Anterior cingulate cortex (tissue), 58 donors: ENCODE measurements at regions not wholly inside any gene's neighbourhood (a gene's known extent, or its start where the extent isn't known, plus 50 kb on each side); places are given as distances from the start of the nearest gene placed in this dataset.
"Not testable (repeated sequence)": the region's sequence is repeated elsewhere in the genome, so short reads cannot be mapped to it uniquely, and the experiment has no call there.

Source experiments
- DNase-seq, 58 donors: peaks; one replicate each; lab custom pipeline; 2025; lab: John Stamatoyannopoulos, UW

- DNase-seq, result no peak
These were observed 648.5 kb upstream of the NR2F2 start for GRCh38 chr15:95681836-95682544.

GRCh38 chr15:95684126-95684525 lies 646.4 kb upstream of the NR2F2 start:
- no peak for DNase-seq

- no peak for DNase-seq
These were observed 645.8 kb upstream of the NR2F2 start for GRCh38 chr15:95684693-95685115.

GRCh38 chr15:95687061-95687460 lies 643.4 kb upstream of the NR2F2 start:
- DNase-seq, result no peak

GRCh38 chr15:95687686-95688085 lies 642.8 kb upstream of the NR2F2 start:
- no peak for DNase-seq

GRCh38 chr15:95690631-95691340 lies 639.7 kb upstream of the NR2F2 start:
- DNase-seq, result no peak

- no peak for DNase-seq
These were observed 636.6 kb upstream of the NR2F2 start for GRCh38 chr15:95693917-95694316.

- no peak for DNase-seq
These were observed 632.3 kb upstream of the NR2F2 start for GRCh38 chr15:95698230-95698629.

- DNase-seq, result no peak
These were observed 631.5 kb upstream of the NR2F2 start for GRCh38 chr15:95698951-95699350.

GRCh38 chr15:95699578-95699977 lies 630.9 kb upstream of the NR2F2 start:
- no peak for DNase-seq

GRCh38 chr15:95700692-95701091 lies 629.8 kb upstream of the NR2F2 start:
- DNase-seq, result not testable (repeated sequence)

- no peak for DNase-seq
These were observed 629.1 kb upstream of the NR2F2 start for GRCh38 chr15:95701410-95701809.

GRCh38 chr15:95709959-95710695 lies 620.4 kb upstream of the NR2F2 start:
- no peak for DNase-seq

GRCh38 chr15:95712785-95713184 lies 617.7 kb upstream of the NR2F2 start:
- DNase-seq, result no peak

GRCh38 chr15:95713324-95713723 lies 617.2 kb upstream of the NR2F2 start:
- no peak for DNase-seq

GRCh38 chr15:95715116-95715903 lies 615.2 kb upstream of the NR2F2 start:
- no peak for DNase-seq

- no peak for DNase-seq
These were observed 614.4 kb upstream of the NR2F2 start for GRCh38 chr15:95715906-95716656.

- no peak for DNase-seq
These were observed 613.8 kb upstream of the NR2F2 start for GRCh38 chr15:95716708-95717107.

- DNase-seq, result no peak
These were observed 612.1 kb upstream of the NR2F2 start for GRCh38 chr15:95718441-95718840.
